GM23338 (cell line): ENCODE measurements at regions not wholly inside any gene's neighbourhood (a gene's known extent, or its start where the extent isn't known, plus 50 kb on each side); places are given as distances from the start of the nearest gene placed in this dataset.

ENCODE experiments used
- ATAC-seq: fragments of 200-7000 bp; cut with Tn5 transposase; 3 replicates; pipeline ENCODE4 v1.9.1; 2020
- DNase-seq: peaks from one replicate; pipeline ENCODE4 v3.0.0-alpha.2; 2015; ENCODE audit warnings: low spot score
- H2AFZ ChIP-seq: fragments of 200-600 bp; sonication (generic); 2 replicates; pipeline ENCODE4 v1.8.0; 2016; ENCODE audit warnings: antibody characterized with exemption, mild to moderate bottlenecking, moderate library complexity
- H3F3A ChIP-seq: fragments of 200-600 bp; sonication (generic); replicated peaks from 2 replicates; pipeline ENCODE4 v1.8.0; 2017; ENCODE audit warnings: antibody characterized with exemption, mixed run types, low read depth
- H3K27ac ChIP-seq: fragments of 200-600 bp; sonication (generic); 2 replicates; pipeline ENCODE4 v1.6.1; 2016; ENCODE audit warnings: low read depth
- H3K27me3 ChIP-seq: fragments of 200-600 bp; sonication (generic); 2 replicates; pipeline ENCODE4 v1.8.0; 2016; ENCODE audit warnings: mild to moderate bottlenecking, mixed run types, moderate library complexity; ENCODE audit not compliant: insufficient read depth
- H3K36me3 ChIP-seq: fragments of 200-600 bp; sonication (generic); 2 replicates; pipeline ENCODE4 v1.8.0; 2016; ENCODE audit warnings: mild to moderate bottlenecking; ENCODE audit not compliant: insufficient read depth
- H3K4me1 ChIP-seq: fragments of 200-600 bp; sonication (generic); 2 replicates; pipeline ENCODE4 v1.8.0; 2016; ENCODE audit warnings: mild to moderate bottlenecking, moderate library complexity; ENCODE audit not compliant: insufficient read depth
- H3K4me2 ChIP-seq: fragments of 200-600 bp; sonication (generic); 2 replicates; pipeline ENCODE4 v1.7.1; 2017; ENCODE audit warnings: mixed run types
- H3K4me3 ChIP-seq: fragments of 200-600 bp; sonication (generic); 2 replicates; pipeline ENCODE4 v1.6.1; 2016; ENCODE audit warnings: mixed run types
- H3K79me2 ChIP-seq: fragments of 200-600 bp; sonication (generic); replicated peaks from 2 replicates; pipeline ENCODE4 v1.8.0; 2017; ENCODE audit warnings: mild to moderate bottlenecking; ENCODE audit not compliant: insufficient read depth
- H3K9me2 ChIP-seq: fragments of 200-600 bp; sonication (generic); 2 replicates; pipeline ENCODE4 v1.8.0; 2017; ENCODE audit not compliant: insufficient read depth
- H4K20me1 ChIP-seq: fragments of 200-600 bp; sonication (generic); replicated peaks from 2 replicates; pipeline ENCODE4 v1.8.0; 2017; ENCODE audit warnings: mild to moderate bottlenecking; ENCODE audit not compliant: insufficient read depth
- H3K27ac Mint-ChIP-seq: 2 replicates; pipeline ENCODE4 v1.8.0; 2020; ENCODE audit warnings: inconsistent platforms, mild to moderate bottlenecking, moderate library complexity, mixed read lengths
- H3K27me3 Mint-ChIP-seq: 3 replicates; pipeline ENCODE4 v1.8.0; 2022; ENCODE audit warnings: low read depth, mild to moderate bottlenecking, moderate library complexity, mixed read lengths, inconsistent platforms; ENCODE audit not compliant: insufficient read depth, poor library complexity
- H3K36me3 Mint-ChIP-seq: 3 replicates; pipeline ENCODE4 v1.8.0; 2021; ENCODE audit warnings: low read depth, mild to moderate bottlenecking, inconsistent platforms, moderate library complexity, mixed read lengths
- H3K4me1 Mint-ChIP-seq: 3 replicates; pipeline ENCODE4 v1.8.0; 2020; ENCODE audit warnings: mild to moderate bottlenecking, inconsistent platforms, mixed read lengths
- H3K4me3 Mint-ChIP-seq: 3 replicates; pipeline ENCODE4 v1.8.0; 2021; ENCODE audit warnings: moderate library complexity, mild to moderate bottlenecking, inconsistent platforms, mixed read lengths
- H3K9me3 Mint-ChIP-seq: 3 replicates; pipeline ENCODE4 v1.8.0; 2020; ENCODE audit warnings: moderate library complexity, mild to moderate bottlenecking, inconsistent platforms, mixed read lengths
- EZH2 ChIP-seq: fragments of 200-600 bp; sonication (generic); IDR thresholded peaks from one replicate; pipeline ENCODE4 v1.8.0; 2017; ENCODE audit warnings: antibody characterized with exemption, mild to moderate bottlenecking, low read depth; ENCODE audit not compliant: unreplicated experiment
- EZH2phosphoT487 ChIP-seq: fragments of 200-600 bp; sonication (generic); IDR thresholded peaks from one replicate; pipeline ENCODE4 v1.8.1; 2018; ENCODE audit warnings: antibody characterized with exemption; ENCODE audit not compliant: unreplicated experiment
- JUNB ChIP-seq: IDR thresholded peaks from one replicate; pipeline ENCODE4 v1.6.1; 2016; ENCODE audit warnings: antibody characterized with exemption; ENCODE audit not compliant: unreplicated experiment
- POLR2AphosphoS5 ChIP-seq: IDR thresholded peaks from 2 replicates; pipeline ENCODE4 v1.6.1; 2016; ENCODE audit warnings: antibody characterized with exemption, low read depth
- ZNF114 ChIP-seq: fragments of 250-450 bp; sonication (Bioruptor Pico); IDR thresholded peaks from 2 replicates; pipeline ENCODE4 v1.5.0; 2020; ENCODE audit warnings: mild to moderate bottlenecking, moderate library complexity
- TF ChIP-seq, protein P1 (sequence below): IDR thresholded peaks from one replicate; pipeline ENCODE4 v1.6.1; 2018; ENCODE audit warnings: antibody characterized with exemption; ENCODE audit not compliant: unreplicated experiment
- TF ChIP-seq, protein P2 (sequence below), 2 experiments: fragments of 200-600 bp in 1 of 2; sonication (generic) in 1 of 2; conservative IDR thresholded peaks; 2 replicates each; pipeline versions ENCODE4 v1.5.1 to v1.6.1; 2016 to 2017; ENCODE audit warnings: antibody characterized with exemption in 2 of 2, low read depth in 2 of 2, mild to moderate bottlenecking in 2 of 2, moderate library complexity in 1 of 2
- TF ChIP-seq, protein P3 (sequence below): fragments of 250-450 bp; sonication (Bioruptor Pico); IDR thresholded peaks from 2 replicates; pipeline ENCODE4 v1.5.0; 2020; ENCODE audit warnings: mild to moderate bottlenecking, moderate library complexity

DNA sequence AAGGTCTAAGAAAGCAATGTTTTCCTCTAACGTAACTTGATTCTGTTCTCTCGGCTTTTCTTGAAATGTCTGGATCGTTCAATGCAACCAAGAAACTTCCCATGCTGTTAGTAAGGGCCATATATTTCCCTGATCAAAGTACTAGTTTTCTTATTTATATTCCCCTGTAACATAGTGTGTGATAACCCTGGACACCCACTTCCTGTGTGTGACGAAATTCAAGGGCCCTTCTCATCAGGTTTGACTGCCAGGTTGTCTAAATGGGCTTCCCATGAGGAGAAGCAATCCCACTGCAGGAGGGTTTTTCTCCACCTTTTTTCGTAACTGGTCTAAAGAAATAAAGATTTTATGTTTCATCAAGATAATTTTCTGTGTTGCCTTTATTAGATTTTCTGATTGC, 102.6 kb upstream of the RPS6KA2 start (continued):
- TF ChIP-seq, protein P1, sequence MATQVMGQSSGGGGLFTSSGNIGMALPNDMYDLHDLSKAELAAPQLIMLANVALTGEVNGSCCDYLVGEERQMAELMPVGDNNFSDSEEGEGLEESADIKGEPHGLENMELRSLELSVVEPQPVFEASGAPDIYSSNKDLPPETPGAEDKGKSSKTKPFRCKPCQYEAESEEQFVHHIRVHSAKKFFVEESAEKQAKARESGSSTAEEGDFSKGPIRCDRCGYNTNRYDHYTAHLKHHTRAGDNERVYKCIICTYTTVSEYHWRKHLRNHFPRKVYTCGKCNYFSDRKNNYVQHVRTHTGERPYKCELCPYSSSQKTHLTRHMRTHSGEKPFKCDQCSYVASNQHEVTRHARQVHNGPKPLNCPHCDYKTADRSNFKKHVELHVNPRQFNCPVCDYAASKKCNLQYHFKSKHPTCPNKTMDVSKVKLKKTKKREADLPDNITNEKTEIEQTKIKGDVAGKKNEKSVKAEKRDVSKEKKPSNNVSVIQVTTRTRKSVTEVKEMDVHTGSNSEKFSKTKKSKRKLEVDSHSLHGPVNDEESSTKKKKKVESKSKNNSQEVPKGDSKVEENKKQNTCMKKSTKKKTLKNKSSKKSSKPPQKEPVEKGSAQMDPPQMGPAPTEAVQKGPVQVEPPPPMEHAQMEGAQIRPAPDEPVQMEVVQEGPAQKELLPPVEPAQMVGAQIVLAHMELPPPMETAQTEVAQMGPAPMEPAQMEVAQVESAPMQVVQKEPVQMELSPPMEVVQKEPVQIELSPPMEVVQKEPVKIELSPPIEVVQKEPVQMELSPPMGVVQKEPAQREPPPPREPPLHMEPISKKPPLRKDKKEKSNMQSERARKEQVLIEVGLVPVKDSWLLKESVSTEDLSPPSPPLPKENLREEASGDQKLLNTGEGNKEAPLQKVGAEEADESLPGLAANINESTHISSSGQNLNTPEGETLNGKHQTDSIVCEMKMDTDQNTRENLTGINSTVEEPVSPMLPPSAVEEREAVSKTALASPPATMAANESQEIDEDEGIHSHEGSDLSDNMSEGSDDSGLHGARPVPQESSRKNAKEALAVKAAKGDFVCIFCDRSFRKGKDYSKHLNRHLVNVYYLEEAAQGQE = no peak
- TF ChIP-seq, protein P2, sequence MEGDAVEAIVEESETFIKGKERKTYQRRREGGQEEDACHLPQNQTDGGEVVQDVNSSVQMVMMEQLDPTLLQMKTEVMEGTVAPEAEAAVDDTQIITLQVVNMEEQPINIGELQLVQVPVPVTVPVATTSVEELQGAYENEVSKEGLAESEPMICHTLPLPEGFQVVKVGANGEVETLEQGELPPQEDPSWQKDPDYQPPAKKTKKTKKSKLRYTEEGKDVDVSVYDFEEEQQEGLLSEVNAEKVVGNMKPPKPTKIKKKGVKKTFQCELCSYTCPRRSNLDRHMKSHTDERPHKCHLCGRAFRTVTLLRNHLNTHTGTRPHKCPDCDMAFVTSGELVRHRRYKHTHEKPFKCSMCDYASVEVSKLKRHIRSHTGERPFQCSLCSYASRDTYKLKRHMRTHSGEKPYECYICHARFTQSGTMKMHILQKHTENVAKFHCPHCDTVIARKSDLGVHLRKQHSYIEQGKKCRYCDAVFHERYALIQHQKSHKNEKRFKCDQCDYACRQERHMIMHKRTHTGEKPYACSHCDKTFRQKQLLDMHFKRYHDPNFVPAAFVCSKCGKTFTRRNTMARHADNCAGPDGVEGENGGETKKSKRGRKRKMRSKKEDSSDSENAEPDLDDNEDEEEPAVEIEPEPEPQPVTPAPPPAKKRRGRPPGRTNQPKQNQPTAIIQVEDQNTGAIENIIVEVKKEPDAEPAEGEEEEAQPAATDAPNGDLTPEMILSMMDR (conservative IDR thresholded peaks at IDR 0.05; ENCODE audit: low read depth in 2 of 2) = no peak

DNA sequence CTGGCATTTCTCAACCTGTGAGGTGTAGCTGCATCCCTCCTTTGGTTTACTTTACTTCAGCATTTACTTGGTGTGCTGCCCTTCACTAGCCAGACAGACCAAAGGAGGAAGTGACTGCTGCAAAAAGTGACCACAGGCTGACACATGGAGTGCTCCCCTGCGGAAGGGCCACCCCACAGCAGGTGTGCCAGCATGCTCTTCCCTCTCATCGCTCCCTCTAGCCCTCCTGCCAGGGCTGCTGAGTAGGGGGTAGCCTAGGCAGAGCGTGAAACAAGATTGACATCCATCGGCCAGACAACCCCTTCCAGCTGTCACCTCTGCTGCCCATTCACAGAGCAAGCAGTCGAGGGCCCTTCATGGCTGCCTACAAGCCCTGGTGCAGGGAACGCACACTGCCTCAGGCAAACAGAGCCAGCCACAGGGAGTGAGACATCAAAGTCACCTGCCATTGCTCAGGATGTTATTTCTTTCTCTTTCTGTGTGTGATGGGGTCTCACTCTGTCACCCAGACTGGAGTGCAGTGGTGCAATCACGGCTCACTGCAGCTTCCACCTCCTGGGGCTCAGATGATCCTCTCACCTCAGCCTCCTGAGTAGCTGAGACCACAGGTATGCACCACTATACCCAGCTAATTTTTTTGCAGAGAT, 102.0 kb upstream of the RPS6KA2 start:
- DNase-seq (no peak), ATAC-seq (no peak; the same call in 2 of the 3 replicates)
- Histone ChIP-seq H3K27me3 (no peaks in the 10 kb centered on the region), H3K9me2 (0 out of 2 replicates have a peak, but pooled peaks cover 2% of the 10 kb centered on the region), H3K79me2 (no peaks in the 10 kb centered on the region), H2AFZ (no peak overlapping the region), H3K4me2 (no peak overlapping the region), H3F3A (no peaks in the 10 kb centered on the region), H3K4me3 (no peak overlapping the region), H3K36me3 (no peaks in the 10 kb centered on the region), H4K20me1 (no peaks in the 10 kb centered on the region), H3K4me1 (peaks cover 6% of the 10 kb centered on the region; the same call in 1 of the 2 replicates), H3K27ac (no peak overlapping the region)
- Mint-ChIP-seq H3K27me3 (peaks cover 6% of the 10 kb centered on the region), H3K4me3 (no peak overlapping the region), H3K9me3 (no peaks in the 10 kb centered on the region), H3K4me1 (peaks cover 16% of the 10 kb centered on the region), H3K36me3 (no peaks in the 10 kb centered on the region), H3K27ac (no peak overlapping the region; the same call in 1 of the 2 replicates)
- TF ChIP-seq ZNF114 (CRISPR knock-in tag) (no peak), JUNB (no peak), EZH2phosphoT487 (no peak), POLR2AphosphoS5 (no peak), EZH2 (no peak)
- TF ChIP-seq, protein P3, sequence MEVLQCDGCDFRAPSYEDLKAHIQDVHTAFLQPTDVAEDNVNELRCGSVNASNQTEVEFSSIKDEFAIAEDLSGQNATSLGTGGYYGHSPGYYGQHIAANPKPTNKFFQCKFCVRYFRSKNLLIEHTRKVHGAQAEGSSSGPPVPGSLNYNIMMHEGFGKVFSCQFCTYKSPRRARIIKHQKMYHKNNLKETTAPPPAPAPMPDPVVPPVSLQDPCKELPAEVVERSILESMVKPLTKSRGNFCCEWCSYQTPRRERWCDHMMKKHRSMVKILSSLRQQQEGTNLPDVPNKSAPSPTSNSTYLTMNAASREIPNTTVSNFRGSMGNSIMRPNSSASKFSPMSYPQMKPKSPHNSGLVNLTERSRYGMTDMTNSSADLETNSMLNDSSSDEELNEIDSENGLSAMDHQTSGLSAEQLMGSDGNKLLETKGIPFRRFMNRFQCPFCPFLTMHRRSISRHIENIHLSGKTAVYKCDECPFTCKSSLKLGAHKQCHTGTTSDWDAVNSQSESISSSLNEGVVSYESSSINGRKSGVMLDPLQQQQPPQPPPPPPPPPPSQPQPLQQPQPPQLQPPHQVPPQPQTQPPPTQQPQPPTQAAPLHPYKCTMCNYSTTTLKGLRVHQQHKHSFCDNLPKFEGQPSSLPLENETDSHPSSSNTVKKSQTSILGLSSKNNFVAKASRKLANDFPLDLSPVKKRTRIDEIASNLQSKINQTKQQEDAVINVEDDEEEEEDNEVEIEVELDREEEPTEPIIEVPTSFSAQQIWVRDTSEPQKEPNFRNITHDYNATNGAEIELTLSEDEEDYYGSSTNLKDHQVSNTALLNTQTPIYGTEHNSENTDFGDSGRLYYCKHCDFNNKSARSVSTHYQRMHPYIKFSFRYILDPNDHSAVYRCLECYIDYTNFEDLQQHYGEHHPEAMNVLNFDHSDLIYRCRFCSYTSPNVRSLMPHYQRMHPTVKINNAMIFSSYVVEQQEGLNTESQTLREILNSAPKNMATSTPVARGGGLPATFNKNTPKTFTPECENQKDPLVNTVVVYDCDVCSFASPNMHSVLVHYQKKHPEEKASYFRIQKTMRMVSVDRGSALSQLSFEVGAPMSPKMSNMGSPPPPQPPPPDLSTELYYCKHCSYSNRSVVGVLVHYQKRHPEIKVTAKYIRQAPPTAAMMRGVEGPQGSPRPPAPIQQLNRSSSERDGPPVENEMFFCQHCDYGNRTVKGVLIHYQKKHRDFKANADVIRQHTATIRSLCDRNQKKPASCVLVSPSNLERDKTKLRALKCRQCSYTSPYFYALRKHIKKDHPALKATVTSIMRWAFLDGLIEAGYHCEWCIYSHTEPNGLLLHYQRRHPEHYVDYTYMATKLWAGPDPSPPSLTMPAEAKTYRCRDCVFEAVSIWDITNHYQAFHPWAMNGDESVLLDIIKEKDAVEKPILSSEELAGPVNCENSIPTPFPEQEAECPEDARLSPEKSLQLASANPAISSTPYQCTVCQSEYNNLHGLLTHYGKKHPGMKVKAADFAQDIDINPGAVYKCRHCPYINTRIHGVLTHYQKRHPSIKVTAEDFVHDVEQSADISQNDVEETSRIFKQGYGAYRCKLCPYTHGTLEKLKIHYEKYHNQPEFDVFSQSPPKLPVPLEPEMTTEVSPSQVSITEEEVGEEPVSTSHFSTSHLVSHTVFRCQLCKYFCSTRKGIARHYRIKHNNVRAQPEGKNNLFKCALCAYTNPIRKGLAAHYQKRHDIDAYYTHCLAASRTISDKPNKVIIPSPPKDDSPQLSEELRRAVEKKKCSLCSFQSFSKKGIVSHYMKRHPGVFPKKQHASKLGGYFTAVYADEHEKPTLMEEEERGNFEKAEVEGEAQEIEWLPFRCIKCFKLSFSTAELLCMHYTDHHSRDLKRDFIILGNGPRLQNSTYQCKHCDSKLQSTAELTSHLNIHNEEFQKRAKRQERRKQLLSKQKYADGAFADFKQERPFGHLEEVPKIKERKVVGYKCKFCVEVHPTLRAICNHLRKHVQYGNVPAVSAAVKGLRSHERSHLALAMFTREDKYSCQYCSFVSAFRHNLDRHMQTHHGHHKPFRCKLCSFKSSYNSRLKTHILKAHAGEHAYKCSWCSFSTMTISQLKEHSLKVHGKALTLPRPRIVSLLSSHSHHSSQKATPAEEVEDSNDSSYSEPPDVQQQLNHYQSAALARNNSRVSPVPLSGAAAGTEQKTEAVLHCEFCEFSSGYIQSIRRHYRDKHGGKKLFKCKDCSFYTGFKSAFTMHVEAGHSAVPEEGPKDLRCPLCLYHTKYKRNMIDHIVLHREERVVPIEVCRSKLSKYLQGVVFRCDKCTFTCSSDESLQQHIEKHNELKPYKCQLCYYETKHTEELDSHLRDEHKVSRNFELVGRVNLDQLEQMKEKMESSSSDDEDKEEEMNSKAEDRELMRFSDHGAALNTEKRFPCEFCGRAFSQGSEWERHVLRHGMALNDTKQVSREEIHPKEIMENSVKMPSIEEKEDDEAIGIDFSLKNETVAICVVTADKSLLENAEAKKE = no peak
- TF ChIP-seq, protein P1 = no peak
